ENCODE measurements at regions not wholly inside any gene's neighbourhood (a gene's known extent, or its start where the extent isn't known, plus 50 kb on each side); places are given as distances from the start of the nearest gene placed in this dataset.
"Not testable (repeated sequence)": the region's sequence is repeated elsewhere in the genome, so short reads cannot be mapped to it uniquely, and the experiment has no call there.

DNA sequence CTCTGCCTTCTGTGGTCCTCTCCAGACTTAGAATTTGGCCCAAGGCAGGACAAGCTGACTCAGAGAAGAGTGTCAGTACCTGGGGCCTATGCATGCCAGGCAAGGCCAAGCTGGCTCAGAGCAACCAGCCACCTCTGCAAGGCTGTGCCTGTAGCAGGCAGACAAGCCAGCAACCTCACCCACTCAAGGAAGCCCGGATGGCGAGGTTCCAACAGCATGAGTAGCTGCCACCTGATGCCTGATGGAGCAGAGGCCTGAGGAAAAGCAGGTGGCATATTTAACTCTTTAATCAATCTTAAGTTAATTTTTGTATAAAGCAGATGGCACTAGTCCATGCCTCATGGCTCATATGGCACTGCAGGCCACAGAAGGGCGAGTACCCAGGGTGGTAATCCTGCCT is 3595.8 kb upstream of the OR11H1 start:
- intact Hi-C loops (cut with DNase I); H3K27ac ChIP-seq; H3K4me3 ChIP-seq; DNase-seq; H3K9me3 ChIP-seq; H3K27me3 ChIP-seq; H3K4me1 ChIP-seq; H3K36me3 ChIP-seq: not testable (repeated sequence)
- no CpG with 5 or more reads among the region's 3 CpGs for WGBS, 2 donors

DNA sequence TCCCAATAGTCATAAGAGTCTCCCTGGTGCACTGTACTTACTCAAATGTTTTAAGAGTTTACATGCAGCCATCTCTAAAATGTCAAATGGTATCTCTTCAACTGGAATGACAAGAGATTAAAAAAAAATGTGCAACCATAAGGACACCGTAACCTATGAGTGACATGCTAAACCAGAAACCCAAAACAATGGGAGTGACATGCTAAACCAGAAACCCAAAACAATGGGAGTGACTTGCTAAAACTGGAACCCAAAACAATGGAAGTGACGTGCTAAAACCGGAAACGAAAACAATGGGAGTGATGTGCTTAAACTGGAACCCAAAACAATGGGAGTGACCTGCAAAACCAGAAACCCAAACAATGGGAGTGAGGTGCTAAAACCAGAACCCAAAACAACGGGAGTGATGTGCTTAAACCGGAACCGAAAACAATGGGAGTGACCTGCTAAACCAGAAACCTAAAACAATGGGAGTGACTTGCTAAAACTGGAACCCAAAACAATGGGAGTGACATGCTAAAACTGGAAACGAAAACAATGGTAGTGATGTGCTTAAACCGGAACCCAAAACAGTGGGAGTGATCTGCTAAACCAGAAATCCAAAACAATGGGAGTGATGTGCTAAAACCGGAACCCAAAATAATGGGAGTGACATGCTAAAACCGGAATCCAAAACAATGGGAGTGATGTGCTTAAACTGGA is 3559.9 kb upstream of the OR11H1 start:
- WGBS, 2 donors = 73% methylated on average over 11 of the region's 11 CpGs; no CpG with 5 or more reads in 1 of the 2 donors

DNA sequence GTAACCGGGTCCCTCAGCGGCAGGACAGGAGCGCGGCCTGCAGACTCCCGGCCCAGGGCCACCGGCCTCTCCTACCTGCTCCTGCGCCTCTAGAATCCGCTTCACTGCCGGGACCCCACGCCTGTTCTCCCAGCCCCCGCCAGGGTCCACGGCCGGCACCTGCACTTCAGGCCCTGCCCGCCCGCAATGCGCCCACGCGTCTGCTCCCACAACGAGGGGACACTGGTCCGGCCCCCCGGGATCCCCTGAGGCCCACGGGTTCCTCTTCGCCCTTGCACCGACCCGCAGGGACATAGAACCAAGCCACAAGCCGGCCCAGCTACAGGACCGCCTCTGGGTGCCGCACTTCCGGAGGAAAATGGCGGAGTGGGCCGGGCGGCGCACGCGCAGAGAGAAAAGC is 3554.1 kb upstream of the OR11H1 start:
- H3K4me1 ChIP-seq; H3K27me3 ChIP-seq; DNase-seq; H3K9me3 ChIP-seq; H3K27ac ChIP-seq; intact Hi-C loops (cut with DNase I); H3K36me3 ChIP-seq: not testable (repeated sequence)
- WGBS, 2 donors = no CpG with 5 or more reads among the region's 35 CpGs
- peak overlapping the region in 1 of 4 donors; percentile 42 for H3K4me3 ChIP-seq

More for the DNA sequence above, 3559.9 kb upstream of the OR11H1 start:
- intact Hi-C loops (cut with DNase I); H3K4me1 ChIP-seq; H3K9me3 ChIP-seq; H3K4me3 ChIP-seq; H3K27ac ChIP-seq; DNase-seq; H3K27me3 ChIP-seq; H3K36me3 ChIP-seq: not testable (repeated sequence)
